ENCODE measurements at regions not wholly inside any gene's neighbourhood (a gene's known extent, or its start where the extent isn't known, plus 50 kb on each side); places are given as distances from the start of the nearest gene placed in this dataset.

GRCh38 chr18:72601481-72601880, 57.3 kb upstream of the CBLN2 start:
- DNase-seq (ENCODE audit: low spot score), result no peak

Measured in hematopoietic multipotent progenitor cell treated with erythropoietin and hydrocortisone succinate and interleukin-3 and kit ligand, for 17 days (in vitro differentiated cells).